Gastroesophageal sphincter (tissue), 4 donors: ENCODE measurements at regions not wholly inside any gene's neighbourhood (a gene's known extent, or its start where the extent isn't known, plus 50 kb on each side); places are given as distances from the start of the nearest gene placed in this dataset.

Experiments used
- ATAC-seq: fragments of 150-250 bp; one replicate; pipeline ENCODE4 v1.9.1; 2016; ENCODE audit warnings: mild to moderate bottlenecking, moderate library complexity
- H3K27ac ChIP-seq, 4 donors: fragments of 200-600 bp; sonication (generic) in 3 of 4; 1 replicate in 3 of 4; 2 replicates in 1 of 4; pipeline ENCODE4 v1.5.1; 2016 to 2019
- H3K27me3 ChIP-seq: fragments of 200-600 bp; sonication (generic); one replicate; pipeline ENCODE4 v1.5.1; 2019
- H3K36me3 ChIP-seq, 2 donors: fragments of 200-600 bp; sonication (generic); one replicate each; pipeline ENCODE4 v1.5.1; 2019; ENCODE audit warnings: control low read depth in 1 of 2
- H3K4me1 ChIP-seq, 3 donors: fragments of 200-600 bp; sonication (generic); 1 replicate in 2 of 3; 2 replicates in 1 of 3; pipeline ENCODE4 v1.5.1; 2016 to 2019; ENCODE audit warnings: control low read depth in 2 of 3
- H3K4me3 ChIP-seq, 2 donors: fragments of 200-600 bp; sonication (generic); one replicate each; pipeline ENCODE4 v1.5.1; 2019; ENCODE audit warnings: mild to moderate bottlenecking in 1 of 2, moderate library complexity in 1 of 2
- H3K9me3 ChIP-seq, 3 donors: fragments of 200-600 bp; sonication (generic); one replicate each; pipeline ENCODE4 v1.5.1; 2017 to 2019; ENCODE audit warnings: control low read depth in 2 of 3
- EP300 ChIP-seq: sonication (generic); formaldehyde crosslinking; IDR thresholded peaks from one replicate; pipeline ENCODE4 v1.6.1; 2017; ENCODE audit warnings: antibody characterized with exemption, mild to moderate bottlenecking
- POLR2A ChIP-seq, 2 donors: fragments of 450-650 bp; IDR thresholded peaks; one replicate each; pipeline ENCODE4 v1.6.1; 2017; ENCODE audit warnings: antibody characterized with exemption in 2 of 2, mild to moderate bottlenecking in 2 of 2, moderate library complexity in 1 of 2
- POLR2AphosphoS5 ChIP-seq: sonication (generic); formaldehyde crosslinking; IDR thresholded peaks from one replicate; pipeline ENCODE4 v1.6.1; 2017; ENCODE audit warnings: antibody characterized with exemption
- WGBS, 2 donors: methylation state at CpG; one replicate each; pipeline ENCODE4 v1.1.5; 2018; ENCODE audit warnings: low coverage in 1 of 2; 5-methylcytosine and 5-hydroxymethylcytosine counted together
- TF ChIP-seq, protein P1 (sequence below), 4 experiments: fragments of 200-600 bp in 2 of 4; fragments of 450-650 bp in 2 of 4; sonication (generic) in 1 of 4; IDR thresholded peaks; one replicate each; pipeline ENCODE4 v1.5.1; 2017 to 2019; ENCODE audit warnings: antibody characterized with exemption in 4 of 4, mild to moderate bottlenecking in 2 of 4, moderate library complexity in 2 of 4

DNA sequence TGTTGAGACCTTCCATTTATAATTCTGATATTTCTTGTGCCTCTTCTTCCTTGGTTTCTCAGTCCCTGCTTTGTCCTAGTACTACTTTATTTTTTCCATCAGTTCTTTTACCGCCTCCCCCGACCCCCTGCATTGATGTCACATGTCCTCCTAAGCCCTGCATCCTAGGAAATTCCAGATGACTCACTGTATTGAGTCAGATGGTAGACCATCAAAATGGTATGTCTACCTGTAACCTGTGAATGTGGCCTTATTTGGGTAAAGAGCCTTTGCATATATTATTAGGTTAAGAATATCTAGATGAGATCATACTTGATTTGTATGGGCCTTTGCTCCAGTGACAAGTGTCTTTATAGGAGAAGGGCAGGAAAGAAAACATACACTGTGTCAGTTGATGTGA lies 515.3 kb upstream of the CA10 start:
- Histone ChIP-seq H3K27me3 (no peaks in the 10 kb centered on the region), H3K4me3 (no peak overlapping the region), H3K27ac (no peak overlapping the region), H3K36me3 (no peaks in the 10 kb centered on the region), H3K9me3 (peaks cover 0 to 11% (median 0%) of the 10 kb centered on the region in 3 donors), H3K4me1 (no peaks in the 10 kb centered on the region)
- TF ChIP-seq, protein P1, sequence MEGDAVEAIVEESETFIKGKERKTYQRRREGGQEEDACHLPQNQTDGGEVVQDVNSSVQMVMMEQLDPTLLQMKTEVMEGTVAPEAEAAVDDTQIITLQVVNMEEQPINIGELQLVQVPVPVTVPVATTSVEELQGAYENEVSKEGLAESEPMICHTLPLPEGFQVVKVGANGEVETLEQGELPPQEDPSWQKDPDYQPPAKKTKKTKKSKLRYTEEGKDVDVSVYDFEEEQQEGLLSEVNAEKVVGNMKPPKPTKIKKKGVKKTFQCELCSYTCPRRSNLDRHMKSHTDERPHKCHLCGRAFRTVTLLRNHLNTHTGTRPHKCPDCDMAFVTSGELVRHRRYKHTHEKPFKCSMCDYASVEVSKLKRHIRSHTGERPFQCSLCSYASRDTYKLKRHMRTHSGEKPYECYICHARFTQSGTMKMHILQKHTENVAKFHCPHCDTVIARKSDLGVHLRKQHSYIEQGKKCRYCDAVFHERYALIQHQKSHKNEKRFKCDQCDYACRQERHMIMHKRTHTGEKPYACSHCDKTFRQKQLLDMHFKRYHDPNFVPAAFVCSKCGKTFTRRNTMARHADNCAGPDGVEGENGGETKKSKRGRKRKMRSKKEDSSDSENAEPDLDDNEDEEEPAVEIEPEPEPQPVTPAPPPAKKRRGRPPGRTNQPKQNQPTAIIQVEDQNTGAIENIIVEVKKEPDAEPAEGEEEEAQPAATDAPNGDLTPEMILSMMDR (IDR thresholded peaks at IDR 0.05): no peak
- TF ChIP-seq POLR2AphosphoS5: no peak
- TF ChIP-seq POLR2A (IDR thresholded peaks at IDR 0.05): no peak
- TF ChIP-seq EP300: no peak
- no peak for ATAC-seq
- WGBS, 2 donors: 61 to 75% methylated on average over 2 of the region's 2 CpGs

DNA sequence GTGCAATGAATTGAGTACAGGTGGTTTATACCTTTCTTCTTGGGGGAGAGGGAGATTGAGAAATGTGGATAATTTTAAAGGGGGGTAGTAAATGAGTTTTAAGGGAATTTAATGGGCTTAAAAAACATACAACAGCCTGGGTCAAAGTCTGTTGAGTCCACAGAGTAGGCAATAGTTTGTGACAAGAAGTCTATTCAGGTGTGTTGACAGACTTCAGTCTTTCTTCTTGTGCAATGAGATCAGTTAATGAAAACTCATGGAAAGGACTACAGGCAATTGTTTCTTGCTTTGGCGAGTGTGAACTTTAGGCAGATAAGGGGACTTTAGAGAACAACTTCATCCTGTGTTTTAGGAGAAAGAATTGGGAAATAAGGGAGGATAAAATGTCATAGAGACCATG lies 507.8 kb upstream of the CA10 start:
- TF ChIP-seq, protein P1 (IDR thresholded peaks at IDR 0.05): no peak
- TF ChIP-seq POLR2A (IDR thresholded peaks at IDR 0.05) (no peak), EP300 (no peak), POLR2AphosphoS5 (no peak)
- H3K4me1 ChIP-seq: no peaks in the 10 kb centered on the region

DNA sequence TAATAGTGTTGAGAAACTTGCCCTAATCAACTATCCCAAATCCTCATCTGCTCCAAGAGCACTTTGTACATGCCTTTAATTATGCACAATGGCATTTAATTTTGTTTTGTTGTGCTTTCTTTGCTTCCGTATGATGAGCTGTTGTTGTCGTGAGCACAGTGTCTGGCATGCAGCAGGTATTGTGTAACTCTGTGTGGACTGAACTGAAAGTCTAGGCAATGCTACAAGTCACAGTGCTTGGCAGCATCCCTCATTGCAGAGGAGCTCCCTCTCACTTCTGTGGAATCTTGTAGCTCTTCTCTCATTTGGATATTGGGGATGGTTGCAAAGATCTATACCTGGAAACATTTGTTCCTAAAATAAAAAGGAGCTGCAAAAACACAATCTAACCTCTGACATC lies 502.2 kb upstream of the CA10 start:
- Histone ChIP-seq H3K27ac (no peak overlapping the region), H3K9me3 (no peaks in the 10 kb centered on the region), H3K4me3 (no peak overlapping the region), H3K27me3 (no peaks in the 10 kb centered on the region), H3K4me1 (no peaks in the 10 kb centered on the region), H3K36me3 (no peaks in the 10 kb centered on the region)
- TF ChIP-seq, protein P1 (IDR thresholded peaks at IDR 0.05): no peak
- no peak for TF ChIP-seq EP300
- no peak for TF ChIP-seq POLR2AphosphoS5
- no peak for TF ChIP-seq POLR2A (IDR thresholded peaks at IDR 0.05)
- 66 to 67% methylated on average over 2 of the region's 2 CpGs for WGBS, 2 donors
- ATAC-seq: no peak

More for the DNA sequence above, 507.8 kb upstream of the CA10 start:
- WGBS, 2 donors: 63 to 86% methylated on average over 1 of the region's 1 CpG
- Histone ChIP-seq H3K27ac (no peak overlapping the region), H3K36me3 (no peaks in the 10 kb centered on the region), H3K27me3 (no peaks in the 10 kb centered on the region), H3K9me3 (no peaks in the 10 kb centered on the region), H3K4me3 (no peak overlapping the region)
- ATAC-seq: no peak

DNA sequence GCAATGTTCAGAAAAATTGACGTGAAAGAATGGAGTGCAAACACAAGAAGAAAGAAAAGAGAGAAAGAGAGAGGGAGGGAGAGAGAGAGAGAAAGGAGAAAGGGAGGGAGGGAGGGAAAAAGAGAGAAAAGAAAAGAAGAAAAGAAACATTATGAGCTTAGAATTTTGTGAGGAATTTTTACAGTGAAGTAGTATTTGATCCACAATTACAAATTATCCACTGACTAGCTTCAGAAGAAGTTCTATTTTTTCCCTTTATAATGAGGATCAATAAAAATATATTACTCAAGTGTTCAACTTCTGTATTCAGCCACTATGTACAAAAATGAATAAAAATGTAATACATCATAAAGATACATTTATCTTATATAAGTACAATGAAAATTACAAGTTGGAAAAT lies 494.5 kb upstream of the CA10 start:
- Histone ChIP-seq H3K36me3 (no peaks in the 10 kb centered on the region), H3K27me3 (no peaks in the 10 kb centered on the region), H3K27ac (no peak overlapping the region), H3K9me3 (no peaks in the 10 kb centered on the region), H3K4me1 (no peaks in the 10 kb centered on the region), H3K4me3 (no peak overlapping the region)
- ATAC-seq: no peak
- no peak for TF ChIP-seq EP300
- TF ChIP-seq POLR2A (IDR thresholded peaks at IDR 0.05): no peak
- no peak for TF ChIP-seq POLR2AphosphoS5
- TF ChIP-seq, protein P1 (IDR thresholded peaks at IDR 0.05): no peak
- WGBS, 2 donors: 59 to 77% methylated on average over 1 of the region's 1 CpG

DNA sequence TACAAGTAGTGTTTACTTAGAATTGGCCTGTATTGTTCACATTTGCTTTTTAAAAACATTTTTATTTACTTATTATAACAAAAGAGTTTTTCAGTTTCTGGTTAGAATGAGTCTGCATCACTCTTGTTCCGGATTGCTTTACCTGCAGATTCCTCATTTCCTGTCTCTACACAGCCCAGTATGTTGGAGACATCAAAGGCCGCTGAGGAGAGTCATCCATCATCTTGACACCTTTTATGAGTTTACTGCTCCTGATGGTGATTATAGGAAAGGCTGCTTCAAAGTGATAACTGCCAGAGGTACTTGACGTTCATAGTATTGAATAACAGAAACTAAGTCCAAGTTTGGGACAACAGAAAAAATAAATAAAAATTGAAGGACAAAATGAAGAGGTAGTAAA lies 490.5 kb upstream of the CA10 start:
- Histone ChIP-seq H3K27ac (no peak overlapping the region), H3K27me3 (no peaks in the 10 kb centered on the region), H3K4me1 (no peaks in the 10 kb centered on the region), H3K4me3 (no peak overlapping the region), H3K36me3 (no peaks in the 10 kb centered on the region), H3K9me3 (no peaks in the 10 kb centered on the region)
- WGBS, 2 donors: 7 to 36% methylated on average over 3 of the region's 3 CpGs
- ATAC-seq: no peak
- TF ChIP-seq, protein P1 (IDR thresholded peaks at IDR 0.05): no peak
- TF ChIP-seq POLR2AphosphoS5 (no peak), POLR2A (IDR thresholded peaks at IDR 0.05) (no peak), EP300 (no peak)
